Panc1 (cell line): ENCODE measurements at regions not wholly inside any gene's neighbourhood (a gene's known extent, or its start where the extent isn't known, plus 50 kb on each side); places are given as distances from the start of the nearest gene placed in this dataset.

Experiments used
- ATAC-seq: fragments of 200-7000 bp; cut with Tn5 transposase; 2 replicates; pipeline ENCODE4 v1.9.1; 2020; ENCODE audit warnings: mild to moderate bottlenecking, moderate library complexity
- BruUV-seq: library from RNA; stranded (reverse); fragments of 400-500 nt; replicated peaks from 2 replicates; lab custom pipeline; 2021; lab: Mats Ljungman, UMichigan
- CTCF ChIA-PET: fragments of 300-600 bp; sonication (Branson Sonifier 250); formaldehyde crosslinking; loops from one replicate; lab custom pipeline; 2022; ENCODE audit warnings: antibody characterized with exemption; lab: Charles Lee
- POLR2A ChIA-PET: fragments of 300-600 bp; sonication (Branson Sonifier 250); formaldehyde crosslinking; loops from one replicate; lab custom pipeline; 2022; ENCODE audit warnings: antibody characterized with exemption; lab: Charles Lee
- DNase-seq: peaks from one replicate; pipeline ENCODE4 v3.0.0-alpha.2; 2010; ENCODE audit warnings: low read depth, low spot score
- H3K27ac ChIP-seq: 2 replicates; pipeline ENCODE4 v1.5.1; 2011; ENCODE audit warnings: mild to moderate bottlenecking, low read length, inconsistent platforms
- H3K27me3 ChIP-seq: fragments of 200-500 bp; sonication (Bioruptor generic); 2 replicates; pipeline ENCODE4 v1.6.0; 2014; ENCODE audit warnings: low read length, inconsistent platforms; ENCODE audit not compliant: control insufficient read depth, insufficient read depth
- H3K36me3 ChIP-seq: fragments of 200-500 bp; sonication (Bioruptor generic); 2 replicates; pipeline ENCODE4 v1.5.1; 2014; ENCODE audit warnings: inconsistent platforms, mild to moderate bottlenecking, low read length, moderate library complexity; ENCODE audit not compliant: control insufficient read depth, insufficient read depth
- H3K4me1 ChIP-seq: 2 replicates; pipeline ENCODE4 v1.5.1; 2011; ENCODE audit warnings: inconsistent platforms, mild to moderate bottlenecking, low read length, moderate library complexity; ENCODE audit not compliant: control insufficient read depth, insufficient read depth
- H3K4me3 ChIP-seq, 2 experiments: 2 replicates each; pipeline ENCODE4 v1.5.1; 2011 to 2012; ENCODE audit warnings: low read depth in 2 of 2, low read length in 2 of 2, mild to moderate bottlenecking in 2 of 2, inconsistent platforms in 1 of 2, moderate library complexity in 1 of 2
- H3K9me3 ChIP-seq: fragments of 200-500 bp; sonication (Bioruptor generic); 2 replicates; pipeline ENCODE4 v1.5.1; 2014; ENCODE audit warnings: low read depth, mild to moderate bottlenecking, inconsistent platforms, low read length, moderate library complexity; ENCODE audit not compliant: control insufficient read depth, insufficient read depth
- POLR2AphosphoS5 ChIP-seq: IDR thresholded peaks from 2 replicates; pipeline ENCODE4 v1.6.1; 2012; ENCODE audit warnings: mild to moderate bottlenecking, low read depth, low read length, moderate library complexity
- REST ChIP-seq, 2 experiments: IDR thresholded peaks; 2 replicates each; pipeline ENCODE4 v1.6.1; 2011 to 2012; ENCODE audit warnings: low read depth in 2 of 2, control low read depth in 1 of 2, low read length in 1 of 2, mild to moderate bottlenecking in 1 of 2, moderate library complexity in 1 of 2; ENCODE audit not compliant: insufficient read depth in 1 of 2
- SIN3A ChIP-seq: IDR thresholded peaks from 2 replicates; pipeline ENCODE4 v1.6.1; 2012; ENCODE audit warnings: low read depth, mild to moderate bottlenecking, low read length, moderate library complexity, borderline replicate concordance; ENCODE audit not compliant: insufficient read depth
- TCF7L2 ChIP-seq: IDR thresholded peaks from 2 replicates; pipeline ENCODE4 v1.6.1; 2011; ENCODE audit warnings: mild to moderate bottlenecking, low read depth, low read length, inconsistent platforms
- in situ Hi-C: cut with HindIII; loops from 2 replicates; pipeline ENCODE4 v1.10.0; 2016; ENCODE audit warnings: low sequenced_read_pairs, low pct_unique_long_range_greater_than_20kb
- intact Hi-C: fragments of 100-400 bp; cut with micrococcal nuclease; formaldehyde crosslinking; loops from one replicate; pipeline ENCODE4 v1.10.0; 2022; ENCODE audit not compliant: unreplicated experiment
- TF ChIP-seq, protein P1 (sequence below): fragments of 450-650 bp; IDR thresholded peaks from 2 replicates; pipeline ENCODE4 v1.5.1; 2017; ENCODE audit warnings: mild to moderate bottlenecking

- no peaks in the 10 kb centered on the region for H3K4me1 ChIP-seq
- ChIA-PET CTCF (no interaction called here), POLR2A (no interaction called here)
- peaks cover 2% of the 10 kb centered on the region; the same call in 1 of the 2 replicates for H3K27me3 ChIP-seq
- no peak for TF ChIP-seq POLR2AphosphoS5
- no peak for TF ChIP-seq SIN3A
- TF ChIP-seq REST (IDR thresholded peaks at IDR 0.05; ENCODE audit: insufficient read depth in 1 of 2, low read depth in 2 of 2, low read length in 1 of 2) = no peak
- BruUV-seq = no TSS peak
- intact Hi-C loops = no loop called here
- no peak for DNase-seq
- in situ Hi-C loops = no loop called here
- ATAC-seq = no peak
- no peaks in the 10 kb centered on the region for H3K9me3 ChIP-seq
- no peaks in the 10 kb centered on the region for H3K36me3 ChIP-seq
- no peak overlapping the region for H3K4me3 ChIP-seq
- no peak overlapping the region for H3K27ac ChIP-seq
Observed at GRCh38 chr1:61536174-61537108, 188.5 kb downstream of the TM2D1 start.

- in situ Hi-C loops = no loop called here
- no TSS peak for BruUV-seq
Observed at GRCh38 chr1:61534847-61535246, 190.1 kb downstream of the TM2D1 start.

More at GRCh38 chr1:61534847-61535246, 190.1 kb downstream of the TM2D1 start:
- Histone ChIP-seq H3K27ac (no peak overlapping the region), H3K4me3 (no peak overlapping the region), H3K36me3 (no peaks in the 10 kb centered on the region), H3K9me3 (no peaks in the 10 kb centered on the region), H3K27me3 (peaks cover 2% of the 10 kb centered on the region; the same call in 1 of the 2 replicates), H3K4me1 (no peaks in the 10 kb centered on the region)
- intact Hi-C loops = no loop called here
- ChIA-PET CTCF (interaction anchor here (0.6 kb wide), 1 partner anchor 1564 kb away, joined by 6 read pairs; no protein-coding TSS in a partner anchor), POLR2A (no interaction called here)
- ATAC-seq (no peak), DNase-seq (no peak)
- TF ChIP-seq, protein P1, sequence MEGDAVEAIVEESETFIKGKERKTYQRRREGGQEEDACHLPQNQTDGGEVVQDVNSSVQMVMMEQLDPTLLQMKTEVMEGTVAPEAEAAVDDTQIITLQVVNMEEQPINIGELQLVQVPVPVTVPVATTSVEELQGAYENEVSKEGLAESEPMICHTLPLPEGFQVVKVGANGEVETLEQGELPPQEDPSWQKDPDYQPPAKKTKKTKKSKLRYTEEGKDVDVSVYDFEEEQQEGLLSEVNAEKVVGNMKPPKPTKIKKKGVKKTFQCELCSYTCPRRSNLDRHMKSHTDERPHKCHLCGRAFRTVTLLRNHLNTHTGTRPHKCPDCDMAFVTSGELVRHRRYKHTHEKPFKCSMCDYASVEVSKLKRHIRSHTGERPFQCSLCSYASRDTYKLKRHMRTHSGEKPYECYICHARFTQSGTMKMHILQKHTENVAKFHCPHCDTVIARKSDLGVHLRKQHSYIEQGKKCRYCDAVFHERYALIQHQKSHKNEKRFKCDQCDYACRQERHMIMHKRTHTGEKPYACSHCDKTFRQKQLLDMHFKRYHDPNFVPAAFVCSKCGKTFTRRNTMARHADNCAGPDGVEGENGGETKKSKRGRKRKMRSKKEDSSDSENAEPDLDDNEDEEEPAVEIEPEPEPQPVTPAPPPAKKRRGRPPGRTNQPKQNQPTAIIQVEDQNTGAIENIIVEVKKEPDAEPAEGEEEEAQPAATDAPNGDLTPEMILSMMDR = no peak
- TF ChIP-seq REST (IDR thresholded peaks at IDR 0.05; ENCODE audit: insufficient read depth in 1 of 2, low read depth in 2 of 2, low read length in 1 of 2) (no peak), TCF7L2 (no peak), POLR2AphosphoS5 (no peak), SIN3A (no peak)
